ENCODE measurements at regions not wholly inside any gene's neighbourhood (a gene's known extent, or its start where the extent isn't known, plus 50 kb on each side); places are given as distances from the start of the nearest gene placed in this dataset.

DNA sequence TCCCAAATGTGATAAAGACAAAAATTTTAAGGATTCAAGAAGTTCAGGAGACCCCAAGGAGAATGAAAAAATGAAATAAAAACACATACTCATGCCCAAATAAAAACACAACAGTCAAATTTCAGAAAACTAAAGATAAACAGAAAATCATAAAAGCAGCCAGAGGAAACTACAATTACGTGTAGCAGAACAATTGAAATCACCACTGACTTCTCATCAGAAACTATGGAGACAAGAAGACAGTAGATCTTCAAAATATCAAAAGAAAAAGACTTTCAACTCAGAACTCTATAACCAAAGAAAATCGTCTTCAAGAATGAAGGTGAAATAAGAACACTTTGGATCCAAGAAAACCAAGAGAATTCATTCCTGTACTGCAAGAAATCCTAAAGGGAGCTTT, 54.9 kb downstream of the DIO3 start:
- no peaks in the 10 kb centered on the region for H3K36me3 ChIP-seq (ENCODE audit: control insufficient read depth, insufficient read depth, low read length)
- no peak overlapping the region for H3K4me3 ChIP-seq (ENCODE audit: low read depth, low read length)
- no peak overlapping the region for H3K9ac ChIP-seq (ENCODE audit: low read length)
- H3K9me3 ChIP-seq (ENCODE audit: control insufficient read depth, insufficient read depth, low read depth, low read length), result no peaks in the 10 kb centered on the region
- no peaks in the 10 kb centered on the region for H3K4me1 ChIP-seq (ENCODE audit: control insufficient read depth, insufficient read depth, low read length)
- peaks cover 16% of the 10 kb centered on the region for H3K27me3 ChIP-seq (ENCODE audit: control insufficient read depth, insufficient read depth, low read length)
- H3K27ac ChIP-seq (ENCODE audit: low read depth, low read length), result no peak overlapping the region

DNA sequence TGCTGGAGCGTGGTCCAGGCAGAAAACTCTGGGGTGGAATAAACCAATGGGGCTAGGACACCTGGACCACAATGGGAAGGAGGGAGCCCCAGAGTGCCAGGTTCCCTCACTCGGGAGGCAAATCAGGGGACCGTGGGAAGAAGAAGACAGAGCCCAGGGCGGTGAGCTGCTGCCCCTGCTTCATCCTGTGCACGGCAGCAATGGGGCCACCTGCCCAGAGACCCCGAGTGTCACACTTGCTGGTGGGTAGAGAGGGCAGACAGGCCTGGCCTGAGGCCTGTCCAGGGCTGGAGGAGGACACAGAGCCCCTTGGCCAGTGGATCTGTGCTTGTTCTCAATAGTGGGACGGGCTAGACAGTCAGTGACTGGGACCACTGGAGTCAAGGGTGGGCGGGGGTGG, 58.2 kb downstream of the DIO3 start:
- Histone ChIP-seq H3K27me3 (ENCODE audit: control insufficient read depth, insufficient read depth, low read length) (peaks cover 7% of the 10 kb centered on the region), H3K4me1 (ENCODE audit: control insufficient read depth, insufficient read depth, low read length) (peaks cover 11% of the 10 kb centered on the region; the same call in 1 of the 2 replicates), H3K27ac (ENCODE audit: low read depth, low read length) (no peak overlapping the region), H3K9ac (ENCODE audit: low read length) (no peak overlapping the region), H3K9me3 (ENCODE audit: control insufficient read depth, insufficient read depth, low read depth, low read length) (no peaks in the 10 kb centered on the region), H3K36me3 (ENCODE audit: control insufficient read depth, insufficient read depth, low read length) (no peaks in the 10 kb centered on the region), H3K4me3 (ENCODE audit: low read depth, low read length) (no peak overlapping the region)

DNA sequence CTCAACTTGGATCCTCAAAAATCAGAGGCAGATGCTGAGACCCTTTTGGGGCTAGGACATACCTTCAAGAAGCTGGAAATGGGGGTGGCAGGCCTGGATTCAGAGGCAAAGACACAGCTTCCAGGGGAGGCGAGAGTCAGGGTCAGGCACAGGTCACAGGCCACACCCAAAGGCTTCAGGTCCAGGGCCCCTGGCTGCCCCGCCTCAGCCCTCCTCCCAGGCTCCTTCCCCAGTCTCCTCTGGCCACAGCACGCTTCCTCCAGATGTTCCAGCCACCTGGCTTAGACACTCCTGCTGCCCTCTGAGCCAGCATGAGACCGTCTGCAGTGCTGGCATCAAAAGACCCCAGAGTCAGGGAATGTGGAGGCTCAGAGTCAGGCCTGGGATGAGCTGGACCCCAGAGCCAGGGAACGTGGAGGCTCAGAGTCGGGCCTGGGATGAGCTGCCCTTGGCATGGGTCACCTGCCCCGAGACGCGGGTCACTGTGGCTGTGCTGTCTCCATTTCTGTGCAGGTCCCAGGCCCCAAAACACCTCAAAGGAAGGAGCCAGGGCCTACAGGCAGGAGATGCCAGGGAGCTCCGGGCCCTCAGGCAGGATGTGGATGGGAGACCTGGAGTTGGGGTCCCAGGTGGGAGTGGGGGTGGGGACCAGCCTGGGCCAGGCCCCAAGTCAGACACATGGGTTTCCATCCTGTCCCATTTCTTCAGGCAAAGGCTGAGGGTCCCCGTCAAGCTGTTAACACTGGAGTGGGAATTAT, 58.9 kb downstream of the DIO3 start:
- H3K27ac ChIP-seq (ENCODE audit: low read depth, low read length), result no peak overlapping the region
- H3K27me3 ChIP-seq (ENCODE audit: control insufficient read depth, insufficient read depth, low read length), result no peaks in the 10 kb centered on the region
- no peak overlapping the region for H3K4me3 ChIP-seq (ENCODE audit: low read depth, low read length)

DNA sequence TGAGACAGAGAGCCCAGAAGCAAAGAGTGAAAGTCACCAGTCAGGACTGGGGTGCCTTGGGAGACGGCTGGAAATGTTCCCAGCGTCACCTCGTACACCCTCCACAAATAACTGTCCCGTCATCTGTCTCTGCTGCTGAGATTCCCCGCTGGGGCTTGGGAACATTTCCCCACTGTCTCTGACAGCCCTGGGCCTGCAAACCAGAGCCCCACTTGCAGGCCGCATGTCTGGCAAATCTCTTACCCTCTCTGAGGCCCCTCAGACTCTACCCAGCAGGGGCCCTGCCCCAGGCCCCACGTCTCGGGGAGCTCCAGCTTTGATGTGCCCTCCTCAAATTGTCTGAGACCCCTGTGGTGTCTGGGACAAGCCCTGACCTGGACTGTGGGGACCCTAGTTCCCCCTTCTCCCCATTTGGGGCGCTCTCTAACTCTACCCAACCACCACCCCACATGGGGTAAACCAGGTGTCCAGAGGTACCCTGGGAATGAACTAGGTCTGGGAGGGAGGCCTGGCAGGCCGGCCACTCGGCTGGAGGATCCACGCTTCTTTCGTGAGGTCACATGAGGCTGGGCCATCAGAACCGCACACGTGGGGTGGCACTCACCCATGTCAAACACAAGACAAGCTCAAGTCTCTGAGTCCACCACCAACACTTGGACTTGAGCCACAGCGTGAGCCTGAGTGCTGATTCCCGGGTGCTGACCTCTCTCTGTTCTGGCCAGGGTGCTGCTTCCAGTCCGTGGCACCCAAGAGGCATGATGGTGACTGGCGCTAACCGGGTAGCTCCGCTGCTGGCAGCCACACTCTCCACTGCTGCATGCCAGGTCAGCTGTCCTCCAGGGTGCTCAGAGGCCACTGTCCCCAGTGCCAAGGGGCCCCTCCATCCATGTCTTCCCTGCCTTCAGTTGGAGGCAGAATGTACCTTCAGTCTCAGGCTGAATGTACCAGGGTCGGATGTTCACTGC, 59.8 kb downstream of the DIO3 start:
- Histone ChIP-seq H3K27ac (ENCODE audit: low read depth, low read length) (no peak overlapping the region), H3K9ac (ENCODE audit: low read length) (no peak overlapping the region), H3K4me1 (ENCODE audit: control insufficient read depth, insufficient read depth, low read length) (peaks cover 16% of the 10 kb centered on the region; the same call in 1 of the 2 replicates), H3K4me3 (ENCODE audit: low read depth, low read length) (no peak overlapping the region), H3K9me3 (ENCODE audit: control insufficient read depth, insufficient read depth, low read depth, low read length) (no peaks in the 10 kb centered on the region), H3K36me3 (ENCODE audit: control insufficient read depth, insufficient read depth, low read length) (no peaks in the 10 kb centered on the region), H3K27me3 (ENCODE audit: control insufficient read depth, insufficient read depth, low read length) (no peaks in the 10 kb centered on the region)

More for the DNA sequence above, 58.9 kb downstream of the DIO3 start:
- no peaks in the 10 kb centered on the region for H3K9me3 ChIP-seq (ENCODE audit: control insufficient read depth, insufficient read depth, low read depth, low read length)
- no peaks in the 10 kb centered on the region for H3K36me3 ChIP-seq (ENCODE audit: control insufficient read depth, insufficient read depth, low read length)
- H3K4me1 ChIP-seq (ENCODE audit: control insufficient read depth, insufficient read depth, low read length), result peaks cover 16% of the 10 kb centered on the region; the same call in 1 of the 2 replicates
- H3K9ac ChIP-seq (ENCODE audit: low read length), result no peak overlapping the region

DNA sequence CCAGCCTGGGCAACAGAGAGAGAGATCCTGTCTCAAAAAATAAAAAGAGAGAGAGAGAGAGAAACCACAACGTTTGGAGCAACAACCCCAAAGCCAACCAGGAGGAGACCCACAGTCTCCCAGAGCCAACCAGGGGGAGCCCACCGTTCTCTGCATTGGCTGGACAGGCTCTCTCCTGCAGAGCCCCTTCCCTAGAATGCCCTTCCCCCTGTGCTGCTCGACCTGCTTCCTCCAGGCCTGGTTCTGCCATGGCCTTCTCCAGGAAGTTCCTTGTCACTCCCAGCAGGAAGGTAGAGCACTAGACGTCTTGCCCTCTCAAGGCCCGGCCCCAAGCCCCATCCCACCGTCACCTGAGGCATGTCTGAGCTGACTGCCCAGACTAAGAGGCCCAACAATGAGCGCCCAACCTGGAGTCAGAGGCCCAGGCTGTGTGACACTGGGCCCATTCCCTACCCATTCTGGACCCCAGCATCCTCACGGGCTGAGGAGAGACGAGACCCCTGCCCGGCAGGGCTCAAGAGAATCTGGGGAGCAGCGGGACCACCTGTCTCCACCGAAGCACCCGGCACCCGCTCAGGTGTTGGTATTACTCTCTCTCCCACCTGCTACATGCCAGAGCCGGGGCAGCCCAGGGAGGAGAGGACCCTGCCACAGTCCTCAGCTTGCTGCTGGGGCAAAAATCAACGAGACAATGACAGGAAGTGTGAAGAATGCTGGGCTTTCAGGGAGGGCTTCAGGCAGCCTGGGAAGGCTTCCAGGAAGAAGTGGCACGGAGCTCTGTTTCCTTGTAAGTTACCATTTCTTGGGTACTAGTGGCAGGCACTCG, 61.2 kb downstream of the DIO3 start:
- peaks cover 16% of the 10 kb centered on the region; the same call in 1 of the 2 replicates for H3K4me1 ChIP-seq (ENCODE audit: control insufficient read depth, insufficient read depth, low read length)
- no peak overlapping the region for H3K27ac ChIP-seq (ENCODE audit: low read depth, low read length)
- H3K4me3 ChIP-seq (ENCODE audit: low read depth, low read length), result no peak overlapping the region
- H3K36me3 ChIP-seq (ENCODE audit: control insufficient read depth, insufficient read depth, low read length), result no peaks in the 10 kb centered on the region
- no peaks in the 10 kb centered on the region for H3K9me3 ChIP-seq (ENCODE audit: control insufficient read depth, insufficient read depth, low read depth, low read length)
- no peaks in the 10 kb centered on the region for H3K27me3 ChIP-seq (ENCODE audit: control insufficient read depth, insufficient read depth, low read length)
- H3K9ac ChIP-seq (ENCODE audit: low read length), result no peak overlapping the region

DNA sequence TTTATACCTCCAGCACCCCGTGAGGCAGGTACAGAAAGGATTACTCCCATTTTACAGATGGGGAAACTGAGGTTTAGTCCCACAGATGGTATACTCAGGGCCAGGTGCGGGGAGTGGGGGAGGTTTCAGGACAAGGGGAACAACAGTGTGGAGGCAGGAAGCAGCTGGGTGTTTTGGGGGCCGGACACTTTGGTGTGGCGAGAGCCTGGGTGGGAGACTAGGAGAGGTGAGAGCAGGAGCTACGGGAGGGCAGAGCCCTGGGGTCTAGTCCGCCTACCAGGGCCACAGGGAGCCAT, 61.7 kb downstream of the DIO3 start:
- Histone ChIP-seq H3K4me1 (ENCODE audit: control insufficient read depth, insufficient read depth, low read length) (peaks cover 16% of the 10 kb centered on the region; the same call in 1 of the 2 replicates), H3K36me3 (ENCODE audit: control insufficient read depth, insufficient read depth, low read length) (no peaks in the 10 kb centered on the region), H3K9ac (ENCODE audit: low read length) (no peak overlapping the region), H3K4me3 (ENCODE audit: low read depth, low read length) (no peak overlapping the region), H3K9me3 (ENCODE audit: control insufficient read depth, insufficient read depth, low read depth, low read length) (no peaks in the 10 kb centered on the region), H3K27me3 (ENCODE audit: control insufficient read depth, insufficient read depth, low read length) (no peaks in the 10 kb centered on the region), H3K27ac (ENCODE audit: low read depth, low read length) (no peak overlapping the region)

DNA sequence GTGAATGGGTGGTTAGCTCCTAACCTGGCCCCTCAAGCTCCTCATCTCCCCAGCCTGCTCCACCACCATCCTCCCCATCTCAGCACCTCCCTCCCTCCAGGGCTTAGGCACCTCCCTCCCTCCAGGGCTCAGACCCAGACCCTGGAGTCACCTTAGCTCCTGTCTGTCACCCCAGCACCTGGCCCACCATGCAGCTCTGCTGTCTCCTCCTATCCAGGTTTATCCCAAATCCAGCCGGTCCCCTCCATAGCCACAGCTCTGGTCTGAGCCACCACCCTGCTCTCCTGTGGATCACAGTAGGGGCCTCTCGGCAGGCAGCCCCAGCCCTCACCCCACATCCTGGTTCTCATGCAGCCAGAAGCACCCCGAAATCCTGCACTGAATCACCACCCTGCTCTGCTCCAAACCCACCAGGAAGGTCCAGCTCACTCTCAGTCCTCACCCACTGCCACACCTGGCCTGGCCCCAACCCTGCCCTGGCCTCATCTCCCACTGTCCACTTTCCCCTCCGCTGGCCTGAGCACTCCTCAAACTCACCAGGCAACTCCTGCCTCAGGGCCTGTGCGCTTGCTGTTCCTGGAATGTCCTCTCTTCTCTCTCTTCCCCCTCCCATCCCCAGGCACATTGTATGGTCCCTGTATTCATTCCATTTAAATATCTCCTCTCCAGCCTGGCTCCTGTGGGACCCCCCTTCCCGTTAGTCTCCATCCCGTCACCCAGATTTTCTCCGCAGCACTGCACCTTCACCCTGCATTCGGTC, 62.6 kb downstream of the DIO3 start:
- Histone ChIP-seq H3K9me3 (ENCODE audit: control insufficient read depth, insufficient read depth, low read depth, low read length) (no peaks in the 10 kb centered on the region), H3K4me3 (ENCODE audit: low read depth, low read length) (no peak overlapping the region), H3K9ac (ENCODE audit: low read length) (peak overlapping the region; percentile 10), H3K4me1 (ENCODE audit: control insufficient read depth, insufficient read depth, low read length) (peaks cover 19% of the 10 kb centered on the region), H3K27ac (ENCODE audit: low read depth, low read length) (no peak overlapping the region), H3K27me3 (ENCODE audit: control insufficient read depth, insufficient read depth, low read length) (peaks cover 3% of the 10 kb centered on the region), H3K36me3 (ENCODE audit: control insufficient read depth, insufficient read depth, low read length) (no peaks in the 10 kb centered on the region)

DNA sequence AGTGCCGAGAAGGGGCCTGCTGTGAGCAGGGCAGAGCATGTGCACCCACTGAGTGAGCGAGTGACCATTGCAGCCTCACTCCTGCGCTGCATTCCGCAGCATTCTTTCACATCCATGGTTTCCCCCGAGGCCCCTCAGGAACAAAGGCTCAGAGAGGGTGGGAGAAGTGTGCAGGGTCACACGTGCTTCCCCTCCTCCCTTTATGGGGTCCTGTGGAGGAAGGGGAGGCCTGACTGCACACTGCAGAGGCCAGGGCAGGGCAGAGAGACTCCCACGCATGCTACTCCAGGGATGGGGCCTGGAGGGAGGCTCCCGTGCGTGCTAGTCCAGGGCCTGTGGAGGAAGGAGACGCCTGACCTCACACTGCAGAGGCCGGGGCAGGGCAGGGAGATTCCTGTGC, 63.2 kb downstream of the DIO3 start:
- H3K4me3 ChIP-seq (ENCODE audit: low read depth, low read length), result no peak overlapping the region

DNA sequence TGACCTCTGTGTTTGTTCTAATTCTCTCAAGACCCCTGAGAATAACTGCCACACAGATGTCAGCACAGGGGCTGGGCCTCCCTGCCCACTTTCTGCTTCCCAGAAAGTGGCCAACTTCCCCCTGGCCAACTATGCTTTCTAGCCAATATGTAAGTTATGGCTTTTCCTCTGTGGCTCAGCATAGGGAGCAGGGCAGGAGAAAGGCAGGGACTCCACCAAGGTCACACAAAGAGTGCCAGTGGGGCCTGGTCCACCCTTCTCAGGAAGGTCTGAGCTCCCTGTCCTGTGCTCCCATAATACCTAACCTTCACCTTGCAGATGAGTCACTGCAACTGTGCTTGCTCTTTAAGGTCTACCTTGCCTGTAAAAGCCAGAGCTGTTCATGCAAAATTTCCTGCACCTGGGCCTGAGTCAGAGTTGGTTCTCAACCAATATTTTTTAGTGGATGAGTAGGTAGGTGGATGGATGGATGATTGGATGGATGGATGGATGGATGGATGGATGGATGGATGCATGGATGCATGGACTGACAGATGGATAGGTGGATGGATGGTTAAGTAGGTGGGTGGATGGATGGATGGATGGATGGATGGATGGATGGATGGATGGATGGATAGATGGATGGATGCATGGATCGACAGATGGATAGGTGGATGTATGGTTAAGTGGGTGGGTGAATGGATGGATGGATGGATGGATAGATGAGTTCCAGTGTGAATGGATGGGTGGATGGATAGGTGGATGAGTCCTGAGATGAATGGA, 64.2 kb downstream of the DIO3 start:
- no peaks in the 10 kb centered on the region for H3K9me3 ChIP-seq (ENCODE audit: control insufficient read depth, insufficient read depth, low read depth, low read length)
- H3K27me3 ChIP-seq (ENCODE audit: control insufficient read depth, insufficient read depth, low read length), result peaks cover 16% of the 10 kb centered on the region
- H3K4me3 ChIP-seq (ENCODE audit: low read depth, low read length), result no peak overlapping the region
- H3K36me3 ChIP-seq (ENCODE audit: control insufficient read depth, insufficient read depth, low read length), result no peaks in the 10 kb centered on the region
- no peak overlapping the region for H3K9ac ChIP-seq (ENCODE audit: low read length)
- H3K27ac ChIP-seq (ENCODE audit: low read depth, low read length), result no peak overlapping the region
- H3K4me1 ChIP-seq (ENCODE audit: control insufficient read depth, insufficient read depth, low read length), result peaks cover 19% of the 10 kb centered on the region

More for the DNA sequence above, 63.2 kb downstream of the DIO3 start:
- H3K27me3 ChIP-seq (ENCODE audit: control insufficient read depth, insufficient read depth, low read length), result peaks cover 10% of the 10 kb centered on the region
- H3K4me1 ChIP-seq (ENCODE audit: control insufficient read depth, insufficient read depth, low read length), result peaks cover 19% of the 10 kb centered on the region
- H3K36me3 ChIP-seq (ENCODE audit: control insufficient read depth, insufficient read depth, low read length), result no peaks in the 10 kb centered on the region
- H3K27ac ChIP-seq (ENCODE audit: low read depth, low read length), result no peak overlapping the region
- no peaks in the 10 kb centered on the region for H3K9me3 ChIP-seq (ENCODE audit: control insufficient read depth, insufficient read depth, low read depth, low read length)
- H3K9ac ChIP-seq (ENCODE audit: low read length), result peak overlapping the region; percentile 10

DNA sequence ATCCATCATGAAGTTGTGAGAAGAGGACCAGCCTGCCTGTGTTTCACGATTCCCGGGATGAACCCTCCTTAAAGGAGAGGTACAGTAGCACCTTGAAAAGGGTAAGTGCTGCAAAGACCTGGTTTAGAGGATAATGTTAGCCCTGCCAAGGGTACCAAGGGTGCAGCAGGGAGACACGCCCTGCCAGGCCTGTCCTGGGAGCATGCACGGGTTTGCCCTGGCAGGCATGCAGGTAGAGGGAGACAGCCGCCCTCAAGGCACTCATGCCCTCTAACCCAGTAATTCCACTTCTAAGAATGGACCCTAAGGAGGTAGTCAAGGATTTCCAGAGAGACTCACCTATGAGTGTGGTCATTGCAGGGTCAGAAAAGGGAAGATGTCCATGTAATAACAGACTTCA, 65.0 kb downstream of the DIO3 start:
- Histone ChIP-seq H3K4me3 (ENCODE audit: low read depth, low read length) (no peak overlapping the region), H3K27me3 (ENCODE audit: control insufficient read depth, insufficient read depth, low read length) (peaks cover 16% of the 10 kb centered on the region), H3K9me3 (ENCODE audit: control insufficient read depth, insufficient read depth, low read depth, low read length) (no peaks in the 10 kb centered on the region), H3K36me3 (ENCODE audit: control insufficient read depth, insufficient read depth, low read length) (no peaks in the 10 kb centered on the region), H3K27ac (ENCODE audit: low read depth, low read length) (no peak overlapping the region), H3K4me1 (ENCODE audit: control insufficient read depth, insufficient read depth, low read length) (peaks cover 19% of the 10 kb centered on the region), H3K9ac (ENCODE audit: low read length) (no peak overlapping the region)
